IMR-90 (cell line): ENCODE measurements at regions not wholly inside any gene's neighbourhood (a gene's known extent, or its start where the extent isn't known, plus 50 kb on each side); places are given as distances from the start of the nearest gene placed in this dataset.

ENCODE experiments used
- CTCF ChIP-seq: conservative IDR thresholded peaks from 2 replicates; pipeline ENCODE4 v1.5.1; 2012; ENCODE audit warnings: mild to moderate bottlenecking, low read depth, low read length, improper control_type of control experiment
- POLR2A ChIP-seq: IDR thresholded peaks from 2 replicates; pipeline ENCODE4 v1.6.1; 2012; ENCODE audit warnings: mild to moderate bottlenecking, low read depth, low read length
- RCOR1 ChIP-seq: IDR thresholded peaks from 2 replicates; pipeline ENCODE4 v1.6.1; 2012; ENCODE audit warnings: mild to moderate bottlenecking, low read length, improper control_type of control experiment; ENCODE audit not compliant: insufficient replicate concordance

GRCh38 chr5:143642791-143643190, 169.2 kb upstream of the HMHB1 start:
- no peak for TF ChIP-seq CTCF
- no peak for TF ChIP-seq POLR2A
- no peak for TF ChIP-seq RCOR1
